Prostate gland (tissue), 2 donors: ENCODE measurements at regions not wholly inside any gene's neighbourhood (a gene's known extent, or its start where the extent isn't known, plus 50 kb on each side); places are given as distances from the start of the nearest gene placed in this dataset.

Experiments
- DNase-seq: peaks from one replicate; pipeline ENCODE4 v3.0.0-alpha.2; 2019; ENCODE audit warnings: low spot score
- H3K27ac ChIP-seq, 2 donors: fragments of 200-600 bp; sonication (generic); 2 replicates each; pipeline ENCODE4 v1.5.1; 2017 to 2019
- H3K27me3 ChIP-seq: fragments of 200-600 bp; sonication (generic); replicated peaks from 2 replicates; pipeline ENCODE4 v1.5.1; 2019; ENCODE audit not compliant: insufficient read depth
- H3K36me3 ChIP-seq, 2 donors: fragments of 200-600 bp; sonication (generic); 1 replicate in 1 of 2; 2 replicates in 1 of 2; pipeline versions ENCODE4 v1.5.1 to v1.8.1; 2017 to 2019
- H3K4me1 ChIP-seq: fragments of 200-600 bp; sonication (generic); replicated peaks from 2 replicates; pipeline ENCODE4 v1.5.1; 2019
- H3K4me3 ChIP-seq, 2 donors: fragments of 200-600 bp; sonication (generic); 2 replicates each; pipeline ENCODE4 v1.5.1; 2017 to 2019
- H3K9me3 ChIP-seq: fragments of 200-600 bp; sonication (generic); 2 replicates; pipeline ENCODE4 v1.5.1; 2017
- CTCF ChIP-seq, 4 experiments: fragments of 200-600 bp in 2 of 4; fragments of 450-650 bp in 2 of 4; sonication (generic) in 2 of 4; IDR thresholded peaks; 1 replicate in 3 of 4; 2 replicates in 1 of 4; pipeline ENCODE4 v1.5.1; 2016 to 2019; ENCODE audit warnings: antibody characterized with exemption in 4 of 4, mild to moderate bottlenecking in 2 of 4, moderate library complexity in 2 of 4
- POLR2A ChIP-seq: fragments of 450-650 bp; IDR thresholded peaks from one replicate; pipeline ENCODE4 v1.6.1; 2016; ENCODE audit warnings: antibody characterized with exemption, mild to moderate bottlenecking
- POLR2AphosphoS5 ChIP-seq: sonication (generic); formaldehyde crosslinking; IDR thresholded peaks from one replicate; pipeline ENCODE4 v1.6.1; 2017; ENCODE audit warnings: antibody characterized with exemption
- WGBS: methylation state at CpG from one replicate; pipeline ENCODE4 v1.1.5; 2018; 5-methylcytosine and 5-hydroxymethylcytosine counted together
- intact Hi-C: fragments of 100-400 bp; cut with DNase I; formaldehyde crosslinking; loops from one replicate; pipeline ENCODE4 v1.14.2; 2022

- no peak for TF ChIP-seq POLR2A
- TF ChIP-seq CTCF (IDR thresholded peaks at IDR 0.05) = no peak
- TF ChIP-seq POLR2AphosphoS5 = no peak
- no peaks in the 10 kb centered on the region for H3K27me3 ChIP-seq
- DNase-seq = no peak
- H3K4me1 ChIP-seq = no peaks in the 10 kb centered on the region
- H3K4me3 ChIP-seq = no peak overlapping the region
- no peak overlapping the region for H3K27ac ChIP-seq
- intact Hi-C loops = no loop called here
- 29% methylated on average over 9 of the region's 9 CpGs for WGBS
- no peaks in the 10 kb centered on the region for H3K9me3 ChIP-seq
- no peaks in the 10 kb centered on the region for H3K36me3 ChIP-seq
These were observed 159.2 kb downstream of the NSG2 start for GRCh38 chr5:174204535-174205313.

- Histone ChIP-seq H3K27me3 (no peaks in the 10 kb centered on the region), H3K36me3 (no peaks in the 10 kb centered on the region), H3K4me3 (no peak overlapping the region), H3K9me3 (no peaks in the 10 kb centered on the region), H3K4me1 (no peaks in the 10 kb centered on the region), H3K27ac (no peak overlapping the region)
- intact Hi-C loops = no loop called here
- TF ChIP-seq POLR2AphosphoS5 (no peak), CTCF (IDR thresholded peaks at IDR 0.05) (no peak), POLR2A (no peak)
- WGBS = 56% methylated on average over 3 of the region's 3 CpGs
- no peak for DNase-seq
These were observed 160.4 kb downstream of the NSG2 start for GRCh38 chr5:174205939-174206338.

- no peaks in the 10 kb centered on the region for H3K27me3 ChIP-seq
- WGBS = 64% methylated on average over 8 of the region's 8 CpGs
- no peak overlapping the region for H3K4me3 ChIP-seq
- H3K27ac ChIP-seq = no peak overlapping the region
- no peaks in the 10 kb centered on the region for H3K36me3 ChIP-seq
- no peak for TF ChIP-seq CTCF (IDR thresholded peaks at IDR 0.05)
- no peak for TF ChIP-seq POLR2A
- no peak for TF ChIP-seq POLR2AphosphoS5
- no peaks in the 10 kb centered on the region for H3K4me1 ChIP-seq
- intact Hi-C loops = no loop called here
- no peak for DNase-seq
- H3K9me3 ChIP-seq = no peaks in the 10 kb centered on the region
These were observed 165.2 kb downstream of the NSG2 start for GRCh38 chr5:174210596-174211276.

GRCh38 chr5:174211277-174211626 lies 165.7 kb downstream of the NSG2 start:
- DNase-seq = no peak
- TF ChIP-seq POLR2A (no peak), CTCF (IDR thresholded peaks at IDR 0.05) (no peak), POLR2AphosphoS5 (no peak)
- Histone ChIP-seq H3K27ac (no peak overlapping the region), H3K9me3 (no peaks in the 10 kb centered on the region), H3K27me3 (no peaks in the 10 kb centered on the region), H3K36me3 (no peaks in the 10 kb centered on the region), H3K4me1 (no peaks in the 10 kb centered on the region), H3K4me3 (no peak overlapping the region)
- intact Hi-C loops = no loop called here
- WGBS = 20% methylated on average over 4 of the region's 4 CpGs

GRCh38 chr5:174217527-174217926 lies 172.0 kb downstream of the NSG2 start:
- WGBS = 40% methylated on average over 1 of the region's 1 CpG
- no peaks in the 10 kb centered on the region for H3K36me3 ChIP-seq
- intact Hi-C loops = no loop called here

More at GRCh38 chr5:174217527-174217926, 172.0 kb downstream of the NSG2 start:
- no peak for DNase-seq
- Histone ChIP-seq H3K27ac (no peak overlapping the region), H3K27me3 (no peaks in the 10 kb centered on the region), H3K9me3 (no peaks in the 10 kb centered on the region), H3K4me3 (no peak overlapping the region), H3K4me1 (no peaks in the 10 kb centered on the region)
- TF ChIP-seq POLR2AphosphoS5 (no peak), CTCF (IDR thresholded peaks at IDR 0.05) (no peak), POLR2A (no peak)
